Cardiac septum (tissue), 1 donor: ENCODE measurements at regions not wholly inside any gene's neighbourhood (a gene's known extent, or its start where the extent isn't known, plus 50 kb on each side); places are given as distances from the start of the nearest gene placed in this dataset.
A peak's percentile ranks its signal among the peaks of the same experiment; 100 is the strongest.
"Not testable (repeated sequence)": the region's sequence is repeated elsewhere in the genome, so short reads cannot be mapped to it uniquely, and the experiment has no call there.

Experiments
- DNase-seq: peaks from one replicate; pipeline ENCODE4 v3.0.0-alpha.2; 2020; ENCODE audit warnings: low spot score
- intact Hi-C: fragments of 100-400 bp; cut with DNase I; formaldehyde crosslinking; loops from one replicate; pipeline ENCODE4 v1.14.0; 2022
- donor health status: DM: no; HTN: no; CAD: no.

- peak; percentile 33 for DNase-seq
These were observed 250.8 kb downstream of the FOXD2 start for GRCh38 chr1:47688461-47689296.

DNA sequence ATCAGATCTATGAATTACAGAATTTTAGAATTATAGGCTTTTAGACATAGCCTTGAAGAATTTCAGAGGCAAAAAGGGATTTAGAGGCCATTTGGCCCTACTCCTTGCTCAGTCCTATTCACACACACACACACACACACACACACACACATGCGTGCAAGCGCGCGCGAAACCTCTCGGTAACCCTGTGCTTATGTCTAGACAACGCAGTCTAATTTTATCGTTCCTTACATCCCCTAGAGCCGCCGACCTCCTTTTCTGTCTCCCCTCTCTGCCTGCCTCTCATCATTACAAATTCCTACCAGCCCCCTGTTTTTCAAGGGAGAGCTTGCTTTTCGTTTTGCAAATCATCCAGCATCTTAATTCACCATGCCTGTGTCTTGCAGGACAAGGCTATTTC is 252.1 kb downstream of the FOXD2 start:
- peak; percentile 10 for DNase-seq
- intact Hi-C loops: no loop called here

More at GRCh38 chr1:47688461-47689296, 250.8 kb downstream of the FOXD2 start:
- intact Hi-C loops: no loop called here

DNA sequence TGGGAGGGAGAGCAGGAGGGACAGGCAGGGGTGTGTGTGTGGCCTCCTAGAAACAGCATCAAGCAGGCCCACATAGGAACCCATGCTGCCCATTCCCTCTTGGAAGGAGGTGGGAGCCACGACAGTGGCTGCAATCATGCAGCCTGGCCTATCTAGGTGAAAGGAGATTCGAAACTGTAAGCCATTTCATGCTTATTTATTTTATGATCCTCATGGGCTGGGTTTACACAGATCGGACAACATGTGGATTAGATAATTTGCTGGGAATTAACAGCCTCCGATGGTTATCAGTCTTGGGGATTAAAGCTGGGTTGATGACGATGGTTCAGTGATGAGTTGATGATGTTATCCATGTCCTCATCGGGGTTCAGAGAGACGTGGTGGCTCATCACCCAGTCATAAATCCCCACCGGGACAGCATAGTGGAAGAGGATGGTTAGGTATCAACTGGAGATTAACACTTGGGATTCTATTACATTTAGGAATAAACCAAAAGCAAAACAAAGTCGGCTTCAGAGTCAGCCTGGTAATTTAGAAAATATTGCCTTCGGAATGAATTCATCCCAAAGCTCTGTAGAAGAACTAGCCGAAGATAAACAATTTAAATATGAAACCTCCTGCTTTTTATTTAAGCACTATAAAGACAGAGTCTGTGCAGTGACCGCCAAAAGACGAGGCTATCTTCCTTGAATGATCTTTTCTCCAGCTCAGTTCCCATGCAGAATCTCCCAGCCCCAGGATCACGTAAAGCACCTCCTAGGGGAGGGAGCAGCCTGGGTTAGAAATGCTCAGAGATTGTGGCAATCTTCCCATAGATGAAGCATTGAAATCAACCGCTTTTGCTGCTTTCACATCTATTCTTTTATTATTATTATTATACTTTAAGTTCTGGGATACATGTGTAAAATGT is 252.8 kb downstream of the FOXD2 start:
- peak; percentile 10 for DNase-seq
- intact Hi-C loops: no loop called here

DNA sequence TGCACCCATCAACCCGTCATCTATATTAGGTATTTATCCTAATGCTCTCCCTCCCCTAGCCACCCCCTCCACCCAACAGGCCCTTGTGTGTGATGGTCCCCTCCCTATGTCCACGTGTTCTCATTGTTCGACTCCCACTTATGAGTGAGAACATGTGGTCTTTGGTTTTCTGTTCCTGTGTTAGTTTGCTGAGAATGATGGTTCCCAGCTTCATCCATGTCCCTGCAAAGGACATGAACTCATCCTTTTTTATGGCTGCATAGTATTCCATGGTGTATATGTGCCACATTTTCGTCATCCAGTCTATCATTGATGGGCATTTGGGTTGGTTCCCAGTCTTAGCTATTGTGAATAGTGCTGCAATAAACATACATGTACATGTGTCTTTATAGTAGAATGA is 253.4 kb downstream of the FOXD2 start:
- peak; percentile 44 for DNase-seq
- intact Hi-C loops: not testable (repeated sequence)

DNA sequence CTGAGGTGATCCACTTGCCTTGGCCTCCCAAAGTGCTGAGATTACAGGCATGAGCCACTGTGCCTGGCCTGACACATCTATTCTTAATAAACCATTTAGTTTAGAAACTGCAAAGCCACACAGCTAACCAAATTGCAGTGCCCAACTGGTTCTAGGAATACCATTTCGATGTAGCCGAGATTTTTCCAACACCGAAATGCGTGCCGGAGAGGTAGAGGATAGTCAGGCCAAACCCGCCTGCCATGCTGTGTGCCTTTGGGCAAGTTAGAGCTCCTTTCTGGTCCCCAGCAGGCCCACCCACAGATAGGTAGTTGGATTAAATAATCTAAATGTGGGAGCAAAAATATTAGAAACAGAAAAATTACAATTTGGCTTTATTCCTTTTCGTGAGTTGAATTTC is 254.4 kb downstream of the FOXD2 start:
- DNase-seq: peak; percentile 22
- intact Hi-C loops: no loop called here

DNA sequence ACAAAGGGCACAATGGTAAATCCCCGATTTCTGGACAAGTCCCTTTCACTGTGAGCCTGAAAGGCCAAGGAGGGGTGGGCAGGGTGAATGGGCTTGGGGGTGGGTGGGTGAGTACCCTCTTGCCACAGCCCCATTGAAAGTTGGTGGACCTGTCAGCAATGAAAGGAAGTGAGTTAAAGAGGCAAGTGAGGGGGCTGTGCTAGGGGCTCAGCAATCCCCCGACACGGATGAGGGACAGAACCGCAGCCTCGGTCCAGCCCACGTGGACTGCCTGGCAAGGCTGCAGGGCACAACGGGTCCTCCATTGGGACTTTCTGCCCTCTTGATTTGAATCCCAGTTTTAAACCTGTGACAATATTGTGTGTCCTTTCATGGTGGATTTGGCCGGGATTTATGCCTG is 255.3 kb downstream of the FOXD2 start:
- peak; percentile 68 for DNase-seq
- intact Hi-C loops: no loop called here

DNA sequence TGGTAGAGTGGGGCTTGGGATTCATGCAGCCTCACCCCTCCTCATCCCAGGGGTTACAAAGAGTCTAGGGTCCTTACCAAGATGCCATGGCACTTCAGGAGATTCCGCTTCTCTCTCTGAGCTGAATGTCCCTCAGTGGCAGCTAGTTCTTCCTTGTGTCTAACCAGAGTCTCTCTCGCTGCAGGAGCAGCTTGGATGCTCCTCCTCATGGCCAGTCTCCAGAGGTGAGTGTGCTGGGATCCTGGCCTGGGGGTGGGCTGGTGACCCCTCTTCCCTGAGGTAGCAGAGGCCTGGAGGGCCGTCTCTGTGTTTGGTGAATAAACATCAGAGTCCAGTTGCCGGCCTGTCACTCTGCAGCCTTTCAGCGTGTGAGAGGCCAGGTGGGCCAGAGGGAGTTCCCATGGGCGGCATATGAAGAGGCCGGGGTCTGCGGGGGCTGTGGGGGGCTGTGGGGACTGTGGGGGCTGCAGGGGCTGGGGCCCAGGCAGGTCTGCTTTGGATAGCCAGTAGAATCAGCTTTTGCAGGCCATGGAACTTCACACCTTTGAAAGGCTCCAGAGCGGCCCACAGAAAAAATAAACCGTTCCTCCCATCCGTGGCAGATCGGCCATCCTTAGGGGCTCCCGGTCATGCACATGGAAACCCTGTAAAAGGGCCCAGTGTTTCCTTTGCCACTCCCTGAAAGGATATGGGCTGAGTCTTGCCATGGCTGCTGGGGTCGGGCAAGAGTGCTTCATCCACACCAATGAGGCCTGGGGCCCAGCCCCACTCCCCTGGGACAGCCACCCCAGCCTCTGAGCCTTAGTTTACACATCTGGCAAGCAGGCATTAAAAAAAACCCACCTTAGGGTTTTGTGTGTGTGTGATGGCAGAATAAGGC is 256.4 kb downstream of the FOXD2 start:
- intact Hi-C loops: no loop called here
- peak; percentile 50 for DNase-seq

DNA sequence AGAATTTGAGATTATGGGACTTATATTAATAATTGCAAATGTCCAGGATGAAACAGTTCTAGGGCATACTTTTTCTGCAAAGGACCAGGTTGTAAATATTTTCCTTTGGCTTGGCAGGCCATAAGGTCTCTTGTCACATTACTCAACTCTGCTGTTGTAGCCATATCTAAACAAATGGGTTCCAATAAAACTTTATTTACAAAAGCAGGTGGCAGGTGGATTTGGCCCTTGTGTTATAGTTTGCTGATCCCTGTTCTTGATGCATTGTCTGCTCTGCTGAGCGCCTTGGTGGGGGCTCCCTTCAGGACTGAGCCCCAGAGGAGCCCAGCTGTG is 258.5 kb downstream of the FOXD2 start:
- intact Hi-C loops: no loop called here
- DNase-seq: no peak

DNA sequence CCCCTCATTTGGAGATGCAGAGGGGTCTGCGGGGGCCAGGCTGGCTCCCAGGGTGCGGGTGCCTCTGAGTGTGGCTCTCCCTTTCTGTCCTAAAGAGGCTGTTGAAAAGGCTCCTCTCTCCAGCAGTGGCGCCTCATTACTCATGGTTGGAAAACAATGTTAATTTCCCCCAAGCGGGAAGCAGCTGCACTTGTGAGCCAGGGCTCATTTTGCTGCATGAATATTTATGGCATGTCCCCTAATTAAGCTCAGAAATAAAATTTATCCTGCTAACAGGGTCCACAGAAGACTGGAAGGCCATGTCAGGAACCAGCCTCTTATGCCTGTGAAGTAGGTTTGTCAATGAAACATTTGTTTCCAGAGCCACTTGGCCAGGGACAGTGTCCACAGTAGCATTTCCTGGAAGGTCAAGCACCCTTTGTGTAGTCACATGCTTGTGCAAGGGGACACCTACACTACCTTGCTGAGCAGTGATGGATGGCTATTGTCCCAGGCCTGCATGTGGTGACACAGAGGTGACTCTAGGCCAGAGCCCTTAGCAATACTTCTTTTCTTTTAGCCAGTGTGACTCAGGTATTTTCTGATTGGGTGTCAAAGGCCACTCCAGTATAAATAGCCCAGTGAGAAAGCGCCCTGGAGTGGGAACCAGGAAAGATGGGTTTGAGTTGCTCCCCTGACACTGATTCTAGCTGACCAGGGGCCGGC is 259.0 kb downstream of the FOXD2 start:
- intact Hi-C loops: no loop called here
- DNase-seq: peak; percentile 46

- intact Hi-C loops: no loop called here
These were observed 259.9 kb downstream of the FOXD2 start for GRCh38 chr1:47697616-47698335.

DNA sequence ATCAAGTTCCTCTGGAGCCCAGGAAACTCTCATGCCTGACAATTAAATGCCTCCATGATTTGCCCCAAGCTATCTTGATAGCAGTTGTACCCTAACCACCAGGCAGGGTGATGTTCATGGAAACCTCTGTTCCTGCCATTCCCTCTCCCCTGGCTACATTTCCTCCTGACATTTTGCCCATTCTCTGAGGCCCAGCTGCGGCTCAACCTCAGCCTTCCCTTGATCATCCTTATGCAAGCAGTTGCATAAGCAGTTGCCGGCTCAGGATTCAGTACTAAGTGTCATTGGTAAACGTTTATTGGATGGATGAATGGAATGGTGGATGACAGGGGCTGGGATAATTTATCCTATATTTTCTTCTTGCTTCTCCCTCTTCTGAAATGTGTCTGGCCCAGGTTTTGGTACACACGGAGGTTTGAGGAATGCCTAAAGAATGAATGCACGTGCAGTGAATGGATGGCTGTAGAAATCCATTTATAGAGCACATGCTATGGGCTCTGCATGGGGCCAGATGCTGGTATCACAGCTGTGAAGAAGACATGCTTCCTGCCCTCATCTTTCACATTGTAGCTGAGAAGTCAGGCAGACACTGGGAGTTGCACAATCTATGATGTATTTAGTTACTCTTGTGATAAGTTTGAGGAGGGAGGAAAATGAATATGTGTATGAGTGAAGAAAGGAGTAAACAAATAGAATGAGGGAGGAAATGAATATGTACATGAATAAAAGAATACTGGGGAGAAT is 261.8 kb downstream of the FOXD2 start:
- no peak for DNase-seq
- intact Hi-C loops: no loop called here

More at GRCh38 chr1:47697616-47698335, 259.9 kb downstream of the FOXD2 start:
- no peak for DNase-seq

DNA sequence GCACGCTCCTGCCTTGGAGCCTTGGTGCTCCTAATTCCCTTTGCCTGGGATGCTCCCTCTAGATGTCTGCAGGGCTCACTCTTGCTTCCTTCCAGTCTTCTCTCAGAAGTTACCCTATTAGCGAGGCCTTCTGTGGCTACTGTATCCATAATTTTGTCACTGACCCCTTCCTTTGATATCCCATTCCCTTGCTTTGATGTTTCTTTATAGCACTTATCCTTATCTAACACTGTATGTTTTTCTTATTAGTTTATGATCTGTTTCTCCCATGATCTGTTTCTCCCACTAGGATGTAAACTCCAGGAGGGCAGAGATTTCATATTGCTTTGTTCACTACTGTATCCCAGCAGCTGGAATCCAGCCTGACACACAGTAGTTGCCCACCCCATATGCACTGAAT is 263.4 kb downstream of the FOXD2 start:
- intact Hi-C loops: no loop called here
- no peak for DNase-seq

GRCh38 chr1:47701741-47702515 is 264.1 kb downstream of the FOXD2 start:
- intact Hi-C loops: no loop called here

DNA sequence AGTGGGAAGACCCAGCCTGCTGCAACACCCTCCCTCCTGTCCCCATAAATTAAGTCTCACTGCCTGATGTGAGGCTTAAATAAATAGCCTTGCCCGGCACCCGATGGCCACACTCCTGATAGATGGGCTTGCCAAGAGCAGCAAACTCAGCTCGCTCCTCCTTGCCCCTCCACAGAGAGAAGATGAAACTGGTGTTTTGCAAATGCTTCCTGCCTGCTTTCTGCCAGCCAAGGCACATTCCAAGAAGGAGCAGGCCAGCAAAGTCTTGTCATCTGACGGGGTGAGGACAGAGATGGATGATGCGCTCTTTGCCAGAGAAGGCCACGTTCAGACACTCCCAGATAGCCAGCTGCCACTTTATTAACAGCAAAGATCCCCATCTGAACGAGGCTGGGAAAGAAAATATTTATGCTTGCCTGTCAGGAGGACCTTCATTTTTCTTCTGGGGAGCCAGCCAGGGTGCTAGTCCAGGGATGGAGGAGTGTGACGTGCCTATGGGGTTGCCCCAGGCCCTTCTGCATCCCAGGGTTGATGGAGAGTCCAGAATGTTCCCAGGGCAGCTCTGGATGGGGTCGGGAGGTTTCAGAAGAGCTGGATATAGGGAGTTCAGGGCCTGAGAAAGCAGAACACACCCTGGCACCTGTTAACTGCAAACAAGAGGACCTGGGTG is 265.4 kb downstream of the FOXD2 start:
- intact Hi-C loops: no loop called here
- no peak for DNase-seq

More at GRCh38 chr1:47701741-47702515, 264.1 kb downstream of the FOXD2 start:
- no peak for DNase-seq

- intact Hi-C loops: no loop called here
- no peak for DNase-seq
These were observed 266.2 kb downstream of the FOXD2 start for GRCh38 chr1:47703981-47704596.

- intact Hi-C loops: loop anchor here (5.0 kb wide), 1 partner anchor 133 kb away; no protein-coding TSS in a partner anchor
- DNase-seq: no peak
These were observed 267.8 kb downstream of the FOXD2 start for GRCh38 chr1:47705517-47706130.
